HG02840 (cell line): ENCODE measurements at regions not wholly inside any gene's neighbourhood (a gene's known extent, or its start where the extent isn't known, plus 50 kb on each side); places are given as distances from the start of the nearest gene placed in this dataset.
"Not testable (repeated sequence)": the region's sequence is repeated elsewhere in the genome, so short reads cannot be mapped to it uniquely, and the experiment has no call there.

Source experiments
- ATAC-seq: cut with Tn5 transposase; IDR thresholded peaks from one replicate; pipeline ENCODE4 v1.9.1; 2021; ENCODE audit warnings: mild to moderate bottlenecking, moderate library complexity, moderate number of reproducible peaks; ENCODE audit not compliant: unreplicated experiment, low FRiP score

- no peak for ATAC-seq
Observed at GRCh38 chr7:67462781-67463191, 466.2 kb downstream of the TYW1 start.

- ATAC-seq, result no peak
Observed at GRCh38 chr7:67463316-67463715, 466.7 kb downstream of the TYW1 start.

GRCh38 chr7:67463983-67464382, 467.4 kb downstream of the TYW1 start:
- no peak for ATAC-seq

GRCh38 chr7:67466109-67466508, 469.5 kb downstream of the TYW1 start:
- ATAC-seq, result no peak

GRCh38 chr7:67470256-67470751, 473.7 kb downstream of the TYW1 start:
- ATAC-seq, result no peak

GRCh38 chr7:67475293-67475692, 478.7 kb downstream of the TYW1 start:
- no peak for ATAC-seq

GRCh38 chr7:67478066-67478465, 481.4 kb downstream of the TYW1 start:
- ATAC-seq, result no peak

- no peak for ATAC-seq
Observed at GRCh38 chr7:67484244-67484751, 487.7 kb downstream of the TYW1 start.

GRCh38 chr7:67486401-67486800, 489.8 kb downstream of the TYW1 start:
- no peak for ATAC-seq

- no peak for ATAC-seq
Observed at GRCh38 chr7:67487316-67487715, 490.7 kb downstream of the TYW1 start.

- no peak for ATAC-seq
Observed at GRCh38 chr7:67489881-67490280, 493.2 kb downstream of the TYW1 start.

GRCh38 chr7:67493366-67493765, 496.7 kb downstream of the TYW1 start:
- ATAC-seq, result no peak

GRCh38 chr7:67496589-67496988, 500.0 kb downstream of the TYW1 start:
- ATAC-seq, result no peak

- not testable (repeated sequence) for ATAC-seq
Observed at GRCh38 chr7:67497914-67498313, 501.3 kb downstream of the TYW1 start.

- ATAC-seq, result no peak
Observed at GRCh38 chr7:67502929-67503328, 506.3 kb downstream of the TYW1 start.

- ATAC-seq, result no peak
Observed at GRCh38 chr7:67505449-67505848, 508.8 kb downstream of the TYW1 start.

- no peak for ATAC-seq
Observed at GRCh38 chr7:67512481-67512880, 515.8 kb downstream of the TYW1 start.

GRCh38 chr7:67518580-67518979, 521.9 kb downstream of the TYW1 start:
- no peak for ATAC-seq

GRCh38 chr7:67519171-67519570, 522.5 kb downstream of the TYW1 start:
- no peak for ATAC-seq

GRCh38 chr7:67522504-67522903, 525.9 kb downstream of the TYW1 start:
- no peak for ATAC-seq

GRCh38 chr7:67523713-67524112, 527.1 kb downstream of the TYW1 start:
- no peak for ATAC-seq

GRCh38 chr7:67525588-67525987, 529.0 kb downstream of the TYW1 start:
- ATAC-seq, result no peak
